GM18507 (cell line): ENCODE measurements at regions not wholly inside any gene's neighbourhood (a gene's known extent, or its start where the extent isn't known, plus 50 kb on each side); places are given as distances from the start of the nearest gene placed in this dataset.
"Not testable (repeated sequence)": the region's sequence is repeated elsewhere in the genome, so short reads cannot be mapped to it uniquely, and the experiment has no call there.

Experiments used
- DNase-seq: peaks from one replicate; pipeline ENCODE4 v3.0.0; 2011; ENCODE audit warnings: low read depth; ENCODE audit not compliant: insufficient read length; ENCODE audit errors: extremely low spot score
- FAIRE-seq: peaks from 2 replicates; lab custom pipeline; 2011; peaks lifted over from hg19 to GRCh38; lab: Jason Lieb, UNC

GRCh38 chr1:14347186-14347585, 251.3 kb upstream of the KAZN start:
- DNase-seq: no peak
- FAIRE-seq: no peak

DNA sequence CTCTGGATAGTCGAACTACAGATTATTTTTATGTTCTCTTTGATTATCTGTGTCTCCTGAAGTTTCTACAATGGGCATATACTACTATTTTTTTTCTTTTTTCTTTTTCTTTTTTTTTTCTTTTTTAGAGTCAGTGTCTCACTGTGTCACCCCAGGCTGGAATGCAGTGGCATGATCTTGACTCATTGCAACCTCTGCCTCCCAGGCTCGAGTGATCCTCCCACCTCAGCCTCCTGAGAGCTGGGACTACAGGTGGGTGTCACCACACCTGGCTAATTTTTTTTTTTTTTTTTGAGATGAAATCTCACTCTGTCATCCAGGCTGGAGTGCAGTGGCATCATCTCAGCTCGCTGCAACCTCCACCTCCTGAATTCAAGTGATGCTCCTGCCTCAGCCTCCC, 250.7 kb upstream of the KAZN start:
- FAIRE-seq: no peak
- no peak for DNase-seq

GRCh38 chr1:14350197-14350596, 248.3 kb upstream of the KAZN start:
- DNase-seq (no peak), FAIRE-seq (no peak)

- DNase-seq: no peak
- FAIRE-seq: no peak
Observed at GRCh38 chr1:14352897-14353296, 245.6 kb upstream of the KAZN start.

- not testable (repeated sequence) for FAIRE-seq, DNase-seq
Observed at GRCh38 chr1:14361005-14361404, 237.5 kb upstream of the KAZN start.

- FAIRE-seq: no peak
- no peak for DNase-seq
Observed at GRCh38 chr1:14362331-14362730, 236.2 kb upstream of the KAZN start.

GRCh38 chr1:14363036-14363590, 235.4 kb upstream of the KAZN start:
- FAIRE-seq (no peak), DNase-seq (no peak)

DNA sequence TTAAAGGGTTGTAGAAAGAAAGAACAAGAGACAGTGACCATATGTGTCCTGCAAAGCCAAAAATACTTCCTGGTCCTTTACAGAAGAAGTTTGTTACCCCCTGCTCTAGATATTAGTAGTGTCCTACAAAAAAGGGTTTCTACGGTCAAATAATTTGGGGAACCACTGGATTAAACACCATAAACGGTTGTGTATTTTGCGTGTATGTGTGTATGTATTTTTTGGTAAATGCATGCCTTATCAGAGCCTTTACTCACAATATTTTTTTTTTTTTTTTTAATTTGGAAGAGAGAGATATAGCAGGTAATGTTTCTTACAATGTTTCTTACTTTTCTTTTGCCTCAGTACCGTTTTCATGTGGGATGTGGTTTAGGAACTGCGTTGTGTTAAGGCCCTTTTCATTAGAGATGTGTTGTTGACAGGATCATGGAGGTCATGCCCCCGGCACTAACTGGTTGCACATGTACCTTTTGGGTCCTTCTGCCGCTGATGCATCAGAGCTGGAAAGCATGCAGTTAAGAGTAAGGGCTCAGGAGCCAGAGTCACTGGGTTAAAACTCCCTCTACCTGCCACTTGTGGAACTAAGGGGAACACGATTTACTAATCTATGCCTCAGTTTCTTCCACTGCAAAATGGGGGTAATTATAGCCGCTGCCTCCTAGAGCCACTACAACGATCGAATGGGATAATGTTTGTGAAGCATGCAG, 234.6 kb upstream of the KAZN start:
- DNase-seq (no peak), FAIRE-seq (no peak)

GRCh38 chr1:14365301-14365988, 233.0 kb upstream of the KAZN start:
- FAIRE-seq (no peak), DNase-seq (no peak)

GRCh38 chr1:14366091-14367018, 232.1 kb upstream of the KAZN start:
- FAIRE-seq: no peak
- no peak for DNase-seq

GRCh38 chr1:14367451-14367850, 231.0 kb upstream of the KAZN start:
- DNase-seq (no peak), FAIRE-seq (no peak)

DNA sequence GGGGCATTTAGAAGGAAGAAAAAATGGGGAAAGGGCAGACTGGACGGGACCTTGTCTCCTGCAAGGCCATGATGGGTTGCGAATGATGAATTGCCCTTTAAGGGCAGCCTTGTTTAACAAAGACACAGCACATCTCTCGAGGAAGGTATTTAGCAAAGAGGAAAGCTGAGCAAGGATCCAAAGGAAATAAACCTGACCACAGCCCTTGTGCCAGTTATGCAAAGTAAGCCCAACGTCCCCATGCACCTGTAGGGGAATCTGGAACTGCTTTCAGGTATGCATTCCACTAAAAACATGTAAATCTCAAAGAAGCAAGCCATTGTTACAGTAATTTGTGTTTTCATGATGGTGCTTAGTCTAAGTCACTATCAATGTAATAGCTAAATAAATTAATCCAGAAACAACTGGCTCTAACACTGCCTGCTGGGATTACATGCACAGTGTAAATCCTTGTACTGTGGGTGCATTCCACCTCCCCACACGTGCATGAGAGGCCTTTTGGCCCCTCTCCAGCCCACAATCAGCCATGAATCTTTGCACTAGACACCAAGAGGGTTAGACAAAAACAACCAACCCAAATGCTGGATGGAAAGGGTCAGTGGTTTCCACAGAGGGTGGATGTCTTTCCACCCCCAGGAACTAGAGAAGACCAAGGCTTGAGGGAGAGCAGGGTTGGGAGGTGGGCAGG, 228.8 kb upstream of the KAZN start:
- DNase-seq: no peak
- FAIRE-seq: no peak

DNA sequence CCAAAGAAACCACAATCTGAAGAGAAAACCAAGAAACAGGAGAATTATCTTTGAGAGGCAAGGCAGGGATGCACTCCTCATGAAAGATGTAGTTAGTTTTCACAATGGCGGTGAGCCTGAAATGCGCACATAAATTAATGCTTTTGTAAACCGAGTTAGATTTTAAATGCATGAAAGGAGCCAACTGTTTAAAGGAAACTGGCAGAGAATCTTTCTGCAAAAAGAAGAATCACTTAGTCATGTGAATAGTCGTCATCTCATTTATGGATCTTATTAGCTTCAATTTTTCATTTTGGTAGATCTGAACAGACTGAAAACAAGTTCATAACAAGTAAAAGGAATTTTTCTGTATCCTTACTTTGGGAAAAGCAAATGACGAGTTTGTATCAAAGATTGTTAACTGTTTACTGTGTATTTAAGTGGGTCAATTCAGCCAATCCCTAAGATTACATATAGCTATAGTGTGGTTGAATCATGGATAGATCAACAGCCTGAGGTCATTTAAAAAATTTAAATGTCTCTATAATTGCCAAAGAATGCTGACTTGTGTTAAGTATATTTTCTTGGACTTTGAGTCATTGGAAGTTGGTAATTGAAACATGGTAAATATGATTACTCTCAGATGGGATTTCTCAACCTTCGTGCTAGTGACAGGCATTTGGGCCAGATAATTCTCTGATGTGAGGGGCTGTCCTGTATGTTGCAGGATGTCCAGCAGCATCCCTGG, 226.6 kb upstream of the KAZN start:
- no peak for DNase-seq
- no peak for FAIRE-seq

DNA sequence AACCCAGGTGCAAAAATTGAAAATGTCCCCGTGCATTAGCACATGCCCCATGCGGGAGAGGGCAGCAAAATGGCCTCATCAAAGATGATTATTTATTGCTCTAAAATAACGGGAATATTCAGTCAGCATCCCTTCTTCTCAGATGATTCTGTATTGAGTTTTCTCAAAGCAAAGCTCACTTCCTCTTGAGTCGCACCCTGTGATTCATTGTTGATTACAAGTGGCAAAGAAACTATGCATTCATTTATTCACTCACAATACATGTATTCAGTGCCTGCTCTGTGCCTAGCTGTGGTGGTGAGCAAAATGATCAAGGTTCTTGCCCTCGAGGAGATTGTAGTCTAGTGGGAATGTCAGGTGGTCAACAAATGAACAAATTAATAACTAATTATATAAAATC, 226.0 kb upstream of the KAZN start:
- no peak for FAIRE-seq

DNA sequence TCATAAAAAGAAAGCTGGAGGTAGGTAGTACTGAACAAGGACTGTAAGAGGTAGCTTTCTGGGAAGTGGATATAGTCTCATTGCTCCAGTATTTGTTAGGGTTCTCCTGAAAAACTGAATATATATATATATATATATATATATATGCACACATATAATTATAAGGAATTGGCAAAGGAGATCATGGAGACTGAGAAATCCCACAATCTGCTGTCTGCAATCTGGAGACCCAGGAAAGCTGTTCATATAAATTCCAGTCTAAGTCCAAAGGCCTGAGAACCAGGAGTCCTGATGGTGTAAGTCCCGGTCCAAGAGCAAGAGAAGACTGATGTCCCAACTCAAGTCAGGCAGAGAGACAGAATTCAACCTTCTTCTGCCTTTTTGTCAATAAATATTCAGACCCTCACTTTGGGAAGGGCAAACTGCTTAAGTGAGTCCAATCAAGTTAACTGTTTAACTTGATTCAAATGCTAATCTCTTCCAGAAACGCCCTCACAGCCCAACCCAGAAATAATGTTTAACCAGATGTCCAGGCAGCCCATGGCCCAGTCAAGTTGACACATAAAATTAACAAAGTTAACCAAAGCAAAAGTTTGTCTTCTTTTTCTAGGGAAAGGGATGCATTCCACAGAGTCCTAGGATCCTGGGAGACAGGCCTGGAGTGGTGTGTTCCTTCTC, 225.3 kb upstream of the KAZN start:
- FAIRE-seq (no peak), DNase-seq (no peak)

More for the DNA sequence above, 226.0 kb upstream of the KAZN start:
- DNase-seq: no peak

- FAIRE-seq: no peak
- no peak for DNase-seq
Observed at GRCh38 chr1:14375226-14375625, 223.3 kb upstream of the KAZN start.

DNA sequence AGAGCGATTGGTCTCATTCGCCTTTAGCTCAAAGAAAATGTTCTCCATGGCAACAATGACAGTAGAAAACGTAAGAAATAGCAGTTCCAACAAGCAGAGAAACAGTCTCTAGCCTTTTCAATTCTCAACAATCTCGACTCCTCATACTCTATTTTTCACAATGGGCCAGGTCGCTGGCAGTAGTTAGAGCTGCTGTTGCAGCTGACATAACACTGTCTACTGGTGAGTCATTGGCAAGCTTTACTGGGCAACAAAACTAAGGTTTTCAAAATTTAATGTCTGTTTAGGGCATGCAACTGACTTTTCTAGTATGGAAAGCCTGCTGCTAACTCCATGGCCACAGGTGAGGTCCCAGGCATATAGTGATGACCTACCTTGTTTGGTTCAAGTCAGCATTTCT, 221.1 kb upstream of the KAZN start:
- DNase-seq: no peak
- no peak for FAIRE-seq

DNA sequence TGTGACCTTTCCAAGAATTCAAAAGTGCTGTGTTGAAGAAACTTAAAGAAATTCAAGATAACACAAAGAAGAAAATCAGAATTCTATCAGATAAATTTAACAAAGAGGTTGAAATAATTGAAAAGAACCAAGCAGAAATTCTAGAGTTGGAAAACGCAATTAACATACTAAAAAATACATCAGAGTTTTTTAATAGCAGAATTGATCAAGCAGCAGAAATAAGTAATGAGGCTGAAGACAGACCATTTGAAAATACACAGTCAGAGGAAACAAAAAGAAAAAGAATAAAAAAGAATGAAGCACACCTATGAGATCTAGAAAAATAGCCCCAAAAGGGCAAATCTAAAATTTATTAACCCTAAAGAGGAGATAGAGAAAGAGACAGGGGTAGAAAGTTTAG, 218.1 kb upstream of the KAZN start:
- FAIRE-seq: no peak
- DNase-seq: no peak
